Mesenchymal stem cell (in vitro differentiated cells and primary cell): ENCODE measurements at regions not wholly inside any gene's neighbourhood (a gene's known extent, or its start where the extent isn't known, plus 50 kb on each side); places are given as distances from the start of the nearest gene placed in this dataset.

Experiments
- DNase-seq: peaks from one replicate; pipeline ENCODE4 v3.0.0-alpha.2; 2013
- H2AFZ ChIP-seq: one replicate; pipeline ENCODE4 v1.6.1; 2013; ENCODE audit warnings: low read depth, mild to moderate bottlenecking, control low read depth, inconsistent platforms, low read length, moderate library complexity
- H2AK5ac ChIP-seq: 2 replicates; pipeline ENCODE4 v1.6.1; 2013; ENCODE audit warnings: low read length, moderate library complexity, mild to moderate bottlenecking, inconsistent platforms; ENCODE audit not compliant: severe bottlenecking
- H2BK120ac ChIP-seq: one replicate; pipeline ENCODE4 v1.6.1; 2013; ENCODE audit warnings: low read depth, mild to moderate bottlenecking, inconsistent platforms, low read length, moderate library complexity
- H2BK12ac ChIP-seq, 2 experiments: one replicate each; pipeline ENCODE4 v1.6.1; 2013; ENCODE audit warnings: inconsistent platforms in 2 of 2, low read length in 2 of 2, mild to moderate bottlenecking in 2 of 2, moderate library complexity in 2 of 2, control low read depth in 1 of 2
- H2BK15ac ChIP-seq: one replicate; pipeline ENCODE4 v1.6.1; 2013; ENCODE audit warnings: mild to moderate bottlenecking, low read depth, inconsistent platforms; ENCODE audit not compliant: poor library complexity, severe bottlenecking
- H2BK5ac ChIP-seq: 2 replicates; pipeline ENCODE4 v1.6.1; 2013; ENCODE audit warnings: low read depth, mild to moderate bottlenecking, low read length, control low read depth, inconsistent platforms; ENCODE audit not compliant: poor library complexity, severe bottlenecking
- H3K14ac ChIP-seq, 2 experiments: one replicate each; pipeline ENCODE4 v1.6.1; 2013; ENCODE audit warnings: inconsistent platforms in 2 of 2, low read length in 2 of 2, control low read depth in 1 of 2, mild to moderate bottlenecking in 1 of 2, moderate library complexity in 1 of 2
- H3K18ac ChIP-seq, 2 experiments: one replicate each; pipeline ENCODE4 v1.6.1; 2013; ENCODE audit warnings: inconsistent platforms in 2 of 2, low read length in 2 of 2, control low read depth in 1 of 2, low read depth in 1 of 2, mild to moderate bottlenecking in 1 of 2
- H3K23ac ChIP-seq, 2 experiments: one replicate each; pipeline ENCODE4 v1.6.1; 2013; ENCODE audit warnings: inconsistent platforms in 2 of 2, low read length in 2 of 2, mild to moderate bottlenecking in 2 of 2, moderate library complexity in 2 of 2, control low read depth in 1 of 2
- H3K27ac ChIP-seq: 2 replicates; pipeline ENCODE4 v1.5.1; 2013; ENCODE audit warnings: mild to moderate bottlenecking, moderate library complexity, low read length, control low read depth, inconsistent platforms; ENCODE audit not compliant: poor library complexity, severe bottlenecking
- H3K27me3 ChIP-seq, 2 experiments: 2 replicates each; pipeline versions ENCODE4 v1.6.1 to v1.7.0; 2013; ENCODE audit warnings: low read length in 2 of 2, mild to moderate bottlenecking in 2 of 2, moderate library complexity in 2 of 2, control low read depth in 1 of 2, inconsistent platforms in 1 of 2; ENCODE audit not compliant: control insufficient read depth in 1 of 2, insufficient read depth in 1 of 2
- H3K36me3 ChIP-seq, 2 experiments: 2 replicates each; pipeline versions ENCODE4 v1.6.1 to v1.7.0; 2013; ENCODE audit warnings: low read length in 2 of 2, control low read depth in 1 of 2, inconsistent platforms in 1 of 2, low read depth in 1 of 2, mild to moderate bottlenecking in 1 of 2; ENCODE audit not compliant: insufficient read depth in 2 of 2, control insufficient read depth in 1 of 2
- H3K4ac ChIP-seq, 2 experiments: one replicate each; pipeline ENCODE4 v1.6.1; 2013; ENCODE audit warnings: inconsistent platforms in 2 of 2, low read length in 2 of 2, mild to moderate bottlenecking in 2 of 2, moderate library complexity in 2 of 2, control low read depth in 1 of 2, low read depth in 1 of 2
- H3K4me1 ChIP-seq: 2 replicates; pipeline ENCODE4 v1.6.1; 2013; ENCODE audit warnings: low read depth, low read length, control low read depth; ENCODE audit not compliant: control insufficient read depth, insufficient read depth
- H3K4me2 ChIP-seq: 2 replicates; pipeline ENCODE4 v1.6.1; 2013; ENCODE audit warnings: low read length, mild to moderate bottlenecking, inconsistent platforms; ENCODE audit not compliant: poor library complexity, severe bottlenecking
- H3K4me3 ChIP-seq, 2 experiments: 2 replicates each; pipeline versions ENCODE4 v1.5.1 to v1.7.0; 2013; ENCODE audit warnings: low read length in 2 of 2, mild to moderate bottlenecking in 2 of 2, control low read depth in 1 of 2, low read depth in 1 of 2; ENCODE audit not compliant: insufficient read depth in 1 of 2
- H3K79me1 ChIP-seq: replicated peaks from 2 replicates; pipeline ENCODE4 v1.6.1; 2013; ENCODE audit warnings: mild to moderate bottlenecking, control low read depth, low read length, inconsistent platforms; ENCODE audit not compliant: poor library complexity, severe bottlenecking
- H3K9ac ChIP-seq: 2 replicates; pipeline ENCODE4 v1.7.0; 2013; ENCODE audit warnings: mild to moderate bottlenecking, low read length, moderate library complexity
- H3K9me3 ChIP-seq: 2 replicates; pipeline ENCODE4 v1.7.0; 2013; ENCODE audit warnings: mild to moderate bottlenecking, low read length; ENCODE audit not compliant: control insufficient read depth
- H4K8ac ChIP-seq: one replicate; pipeline ENCODE4 v1.6.1; 2013; ENCODE audit warnings: inconsistent platforms, mild to moderate bottlenecking, low read length, moderate library complexity
- H4K91ac ChIP-seq: one replicate; pipeline ENCODE4 v1.6.1; 2013; ENCODE audit warnings: mild to moderate bottlenecking, low read length, inconsistent platforms
- WGBS: methylation state at CpG from one replicate; pipeline ENCODE4 v1.1.7; 2013; ENCODE audit warnings: mixed read lengths; 5-methylcytosine and 5-hydroxymethylcytosine counted together

DNA sequence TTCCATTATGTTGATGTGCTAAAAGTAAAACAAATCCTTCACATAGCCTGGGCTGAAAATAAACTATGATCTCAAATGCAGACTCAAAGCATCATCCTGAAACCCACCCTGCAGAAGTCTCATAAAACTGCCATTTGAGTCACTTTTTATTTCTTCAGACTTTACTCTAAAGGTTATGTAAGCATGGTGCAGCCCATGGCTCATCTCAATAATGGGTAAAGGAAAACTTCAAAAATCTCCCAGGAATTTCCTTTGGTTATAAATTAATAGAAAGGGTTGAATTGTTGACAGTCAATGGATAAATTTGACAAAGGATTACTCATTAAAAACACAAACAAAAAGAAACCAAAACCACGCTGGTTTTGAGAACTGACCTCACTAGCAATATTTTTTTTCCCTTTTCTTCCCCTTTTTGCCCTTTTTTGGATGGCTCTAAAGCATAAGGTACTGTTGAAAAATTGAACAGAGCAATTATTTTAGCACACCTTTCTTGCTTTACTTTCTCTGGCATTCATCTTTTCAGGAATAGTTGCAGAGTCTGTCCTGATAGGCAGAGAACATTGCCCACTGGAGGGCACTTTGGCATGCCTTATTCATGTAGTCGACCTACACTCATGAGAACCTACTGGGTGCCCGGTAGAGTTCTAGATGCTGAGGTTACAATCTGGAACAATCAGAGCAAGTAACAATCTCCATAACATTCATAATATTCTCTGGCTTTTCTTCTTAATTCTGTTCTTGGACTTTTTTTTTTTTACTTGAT, 191.4 kb downstream of the TMEM167A start:
- no peak overlapping the region for H3K4me3 ChIP-seq
- H2AFZ ChIP-seq, result no peak overlapping the region
- peak overlapping the region; percentile 76 for H2AK5ac ChIP-seq
- peak overlapping the region; percentile 86 for H2BK5ac ChIP-seq
- H3K9ac ChIP-seq, result no peak overlapping the region
- no peaks in the 10 kb centered on the region for H3K27me3 ChIP-seq
- peaks cover 2% of the 10 kb centered on the region for H3K4me1 ChIP-seq
- H3K14ac ChIP-seq, result no peak overlapping the region
- no peak overlapping the region for H4K91ac ChIP-seq
- H2BK120ac ChIP-seq, result no peak overlapping the region
- 88% methylated on average over 1 of the region's 3 CpGs for WGBS
- no peak overlapping the region for H3K4ac ChIP-seq
- no peaks in the 10 kb centered on the region for H3K79me1 ChIP-seq
- no peak overlapping the region for H3K23ac ChIP-seq
- H3K18ac ChIP-seq, result no peak overlapping the region
- peaks cover 6% of the 10 kb centered on the region for H3K9me3 ChIP-seq
- no peak overlapping the region for H2BK12ac ChIP-seq
- H3K36me3 ChIP-seq, result peaks cover 0 to under 1% of the 10 kb centered on the region in 2 experiments
- H3K4me2 ChIP-seq, result no peak overlapping the region
- peak overlapping the region; percentile 55 for H3K27ac ChIP-seq
- no peak overlapping the region for H2BK15ac ChIP-seq
- H4K8ac ChIP-seq, result no peak overlapping the region
- DNase-seq, result peak; percentile 1

DNA sequence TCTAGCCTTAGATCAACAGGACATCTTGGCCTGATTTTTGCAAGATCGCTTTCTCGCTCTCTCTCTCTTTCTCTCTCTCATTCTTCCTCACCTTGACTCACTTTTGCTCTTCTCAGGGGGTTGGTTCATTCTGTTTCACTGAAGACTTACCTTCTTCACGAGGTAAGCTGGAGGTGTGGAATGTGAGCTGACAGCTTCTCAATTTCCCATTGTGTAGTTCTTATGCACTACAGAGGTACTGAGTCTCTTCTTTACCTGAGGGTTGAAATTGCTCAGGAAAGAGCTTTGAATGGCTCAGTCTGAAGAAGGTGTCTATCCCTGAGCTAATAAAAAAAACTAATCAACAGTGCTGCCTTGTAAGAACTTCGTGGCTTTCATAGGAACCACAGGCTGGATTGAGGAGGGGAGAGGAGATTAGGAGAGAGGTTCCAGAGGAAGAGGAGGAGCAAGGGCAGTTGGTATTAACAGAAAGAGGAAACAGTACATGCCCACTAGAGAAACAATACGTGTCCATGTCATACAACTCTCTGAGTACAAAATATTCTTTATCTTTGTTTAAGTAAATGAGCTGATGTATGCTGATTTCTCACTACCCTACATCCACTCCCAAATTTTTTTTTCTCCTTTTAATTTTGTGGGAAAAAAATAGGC, 192.2 kb downstream of the TMEM167A start:
- Histone ChIP-seq H3K4me1 (peaks cover 2% of the 10 kb centered on the region), H3K23ac (no peak overlapping the region), H3K18ac (no peak overlapping the region), H3K9me3 (peaks cover 14% of the 10 kb centered on the region), H3K79me1 (no peaks in the 10 kb centered on the region), H3K4me3 (no peak overlapping the region), H2BK120ac (no peak overlapping the region), H3K27ac (no peak overlapping the region), H3K27me3 (no peaks in the 10 kb centered on the region), H3K9ac (no peak overlapping the region), H2AK5ac (peak overlapping the region; percentile 16), H2BK5ac (no peak overlapping the region), H4K91ac (no peak overlapping the region), H3K4me2 (no peak overlapping the region), H2BK12ac (no peak overlapping the region), H4K8ac (no peak overlapping the region), H2BK15ac (no peak overlapping the region), H3K14ac (no peak overlapping the region), H3K4ac (no peak overlapping the region), H3K36me3 (peaks cover 0 to 3% of the 10 kb centered on the region in 2 experiments), H2AFZ (no peak overlapping the region)
- DNase-seq, result no peak
- 61% methylated on average over 3 of the region's 5 CpGs for WGBS

DNA sequence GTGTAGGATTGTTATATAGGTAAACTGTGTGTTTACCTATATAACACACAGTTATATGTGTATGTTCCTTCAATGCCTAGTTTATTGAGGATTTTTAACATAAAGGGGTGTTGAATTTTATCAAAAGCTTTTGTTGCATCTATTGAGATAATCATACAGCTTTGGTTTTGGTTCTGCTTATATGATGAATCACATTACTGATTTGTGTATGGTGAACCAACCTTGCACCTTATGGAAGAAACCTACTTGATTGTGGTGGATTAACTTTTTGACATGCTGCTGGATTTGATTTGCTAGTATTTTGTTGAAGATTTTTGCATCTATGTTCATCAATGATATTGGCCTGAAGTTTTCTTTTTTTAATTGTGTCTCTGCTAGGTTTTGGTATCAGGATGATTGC, 194.9 kb downstream of the TMEM167A start:
- Histone ChIP-seq H4K8ac (no peak overlapping the region), H2AFZ (no peak overlapping the region), H2BK120ac (no peak overlapping the region), H3K79me1 (no peaks in the 10 kb centered on the region), H3K9me3 (peaks cover 37% of the 10 kb centered on the region), H3K36me3 (peaks cover 0 to 3% of the 10 kb centered on the region in 2 experiments), H3K9ac (no peak overlapping the region), H4K91ac (no peak overlapping the region), H3K4ac (no peak overlapping the region), H2BK12ac (no peak overlapping the region), H3K14ac (no peak overlapping the region), H2AK5ac (no peak overlapping the region), H3K27me3 (no peaks in the 10 kb centered on the region), H2BK5ac (no peak overlapping the region), H3K27ac (no peak overlapping the region), H2BK15ac (no peak overlapping the region), H3K18ac (no peak overlapping the region), H3K4me2 (no peak overlapping the region), H3K23ac (no peak overlapping the region), H3K4me1 (peaks cover 1% of the 10 kb centered on the region), H3K4me3 (no peak overlapping the region)
- no peak for DNase-seq

DNA sequence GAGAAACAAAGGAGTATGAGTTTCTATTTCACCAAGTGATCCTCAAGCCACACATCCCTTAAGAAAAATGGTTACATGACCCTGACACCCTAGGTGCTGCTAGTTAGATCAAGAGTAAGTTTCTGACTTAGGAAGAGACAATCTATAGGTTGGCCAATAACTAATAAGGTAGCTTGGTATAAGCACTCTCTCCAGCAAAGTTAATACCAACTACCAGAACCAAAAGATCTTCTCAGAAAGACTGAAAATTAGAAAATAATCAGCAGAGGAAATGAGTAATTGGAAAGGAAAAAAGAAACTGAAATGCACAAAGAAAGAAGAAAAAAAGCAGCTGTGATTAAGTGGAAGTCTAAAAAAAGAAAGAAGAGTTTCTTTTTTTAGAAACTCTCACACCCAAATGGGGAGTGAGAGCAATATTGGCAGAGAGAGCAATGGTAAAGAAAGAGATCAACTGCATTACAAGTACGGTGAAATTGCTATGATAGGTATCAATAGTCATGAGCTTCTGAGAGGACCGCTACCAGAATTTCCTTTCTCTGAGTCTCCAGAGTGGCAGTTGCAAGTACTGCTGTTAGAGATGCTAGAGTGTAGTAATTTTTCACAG, 195.5 kb downstream of the TMEM167A start:
- Histone ChIP-seq H4K91ac (no peak overlapping the region), H3K9ac (no peak overlapping the region), H3K18ac (no peak overlapping the region), H3K9me3 (peaks cover 37% of the 10 kb centered on the region), H2AFZ (no peak overlapping the region), H3K4me1 (no peaks in the 10 kb centered on the region), H2AK5ac (no peak overlapping the region), H4K8ac (no peak overlapping the region), H3K4ac (no peak overlapping the region), H2BK120ac (no peak overlapping the region), H3K36me3 (peaks cover 0 to 3% of the 10 kb centered on the region in 2 experiments), H3K79me1 (no peaks in the 10 kb centered on the region), H3K23ac (no peak overlapping the region), H2BK15ac (no peak overlapping the region), H2BK12ac (no peak overlapping the region), H3K4me2 (no peak overlapping the region), H3K14ac (no peak overlapping the region), H2BK5ac (no peak overlapping the region), H3K27me3 (no peaks in the 10 kb centered on the region), H3K4me3 (no peak overlapping the region), H3K27ac (no peak overlapping the region)
- WGBS, result 93% methylated on average over 2 of the region's 2 CpGs
- DNase-seq, result no peak
